ENCODE measurements at regions not wholly inside any gene's neighbourhood (a gene's known extent, or its start where the extent isn't known, plus 50 kb on each side); places are given as distances from the start of the nearest gene placed in this dataset.

DNA sequence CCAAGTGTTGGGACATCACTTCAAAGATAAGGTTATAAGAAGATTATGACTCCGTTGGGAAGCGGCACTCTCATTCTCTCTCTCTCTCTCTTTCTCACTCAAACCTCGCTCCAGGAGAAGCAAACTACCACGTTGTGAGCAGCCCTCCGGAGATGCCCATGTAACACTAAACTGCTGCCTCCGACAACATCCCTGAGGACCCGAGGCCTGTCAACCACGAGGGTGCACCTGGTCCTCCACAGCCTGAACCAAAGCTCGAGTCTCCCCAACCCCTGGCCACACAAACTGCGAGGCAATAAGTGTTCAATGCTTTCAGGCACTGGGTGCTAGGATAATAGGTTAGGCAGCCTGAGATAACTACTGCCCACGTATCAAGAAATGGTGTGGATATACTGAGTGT lies 654.5 kb upstream of the ID2 start:
- no peak for DNase-seq

DNA sequence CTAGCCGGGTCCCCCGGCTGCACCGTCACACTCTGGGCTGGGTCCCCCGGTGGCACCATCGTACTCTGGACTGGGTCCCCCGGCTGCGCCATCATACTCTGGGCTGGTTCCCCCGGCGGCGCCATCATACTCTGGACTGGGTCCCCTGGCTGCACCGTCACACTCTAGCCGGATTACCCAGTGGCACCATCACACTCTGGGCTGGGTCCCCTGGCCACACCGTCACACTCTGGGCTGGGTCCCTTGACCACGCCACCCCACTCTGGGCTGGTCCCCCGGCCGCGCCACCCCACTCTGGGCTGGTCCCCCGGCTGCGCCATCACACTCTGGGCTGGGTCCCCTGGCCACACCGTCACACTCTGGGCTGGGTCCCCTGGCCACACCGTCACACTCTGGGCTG lies 653.8 kb upstream of the ID2 start:
- no peak for DNase-seq

DNA sequence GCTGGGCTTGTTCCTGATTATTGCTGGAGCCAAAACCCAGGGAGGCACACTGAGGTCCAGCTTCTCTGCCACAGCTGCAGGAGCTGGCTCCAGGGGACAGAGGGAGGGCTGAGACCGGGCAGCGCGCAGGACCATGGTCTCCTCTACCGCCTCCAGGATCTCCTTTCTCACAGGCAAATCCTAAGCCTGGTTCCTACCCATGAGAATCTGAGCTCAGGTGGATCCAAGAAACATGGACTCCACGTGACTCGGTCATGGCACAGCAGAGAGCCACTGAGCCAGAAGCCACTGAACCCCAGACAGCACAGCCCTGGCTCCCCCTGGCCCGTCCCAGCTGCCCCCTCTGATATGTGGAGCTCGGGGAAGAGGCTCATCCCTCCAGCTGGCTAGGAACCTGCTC lies 653.4 kb upstream of the ID2 start:
- DNase-seq, result no peak

GRCh38 chr2:8028981-8029380 lies 652.9 kb upstream of the ID2 start:
- DNase-seq, result no peak

DNA sequence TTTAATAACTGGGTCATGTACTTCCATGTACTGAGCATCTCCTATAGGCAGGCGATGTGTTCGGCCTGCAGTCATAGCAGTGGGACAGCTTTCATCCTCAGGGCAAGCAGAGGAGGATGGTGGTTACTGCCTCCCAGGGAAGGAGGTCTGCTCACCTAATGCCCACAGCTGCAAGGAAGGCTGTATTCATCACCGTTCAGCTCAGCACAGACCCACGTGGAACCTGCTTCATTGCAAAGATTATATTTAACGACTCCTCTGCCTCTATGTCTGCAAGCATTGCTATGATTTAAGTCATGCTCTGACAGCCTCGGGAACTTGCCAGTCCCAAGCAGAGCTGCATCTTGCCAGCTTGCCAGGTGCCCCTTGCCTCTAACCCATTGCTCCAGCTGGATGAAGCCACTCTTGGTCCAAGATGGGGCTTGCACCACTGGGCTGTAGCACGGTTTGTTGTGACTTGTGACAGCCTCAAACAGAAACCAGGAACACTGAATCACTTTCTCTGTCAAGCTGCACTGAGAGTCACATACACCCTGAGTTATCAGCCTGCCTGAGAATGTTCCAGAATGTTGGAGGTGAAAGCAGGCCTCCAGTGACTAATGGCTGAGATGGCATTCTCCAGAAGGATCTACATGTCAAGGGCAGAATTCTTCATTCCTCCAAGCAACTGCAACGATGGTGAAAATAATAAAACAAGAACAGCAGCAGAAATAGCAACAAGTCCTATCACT lies 651.1 kb upstream of the ID2 start:
- no peak for DNase-seq

- no peak for DNase-seq
Observed at GRCh38 chr2:8031370-8031769, 650.5 kb upstream of the ID2 start.

DNA sequence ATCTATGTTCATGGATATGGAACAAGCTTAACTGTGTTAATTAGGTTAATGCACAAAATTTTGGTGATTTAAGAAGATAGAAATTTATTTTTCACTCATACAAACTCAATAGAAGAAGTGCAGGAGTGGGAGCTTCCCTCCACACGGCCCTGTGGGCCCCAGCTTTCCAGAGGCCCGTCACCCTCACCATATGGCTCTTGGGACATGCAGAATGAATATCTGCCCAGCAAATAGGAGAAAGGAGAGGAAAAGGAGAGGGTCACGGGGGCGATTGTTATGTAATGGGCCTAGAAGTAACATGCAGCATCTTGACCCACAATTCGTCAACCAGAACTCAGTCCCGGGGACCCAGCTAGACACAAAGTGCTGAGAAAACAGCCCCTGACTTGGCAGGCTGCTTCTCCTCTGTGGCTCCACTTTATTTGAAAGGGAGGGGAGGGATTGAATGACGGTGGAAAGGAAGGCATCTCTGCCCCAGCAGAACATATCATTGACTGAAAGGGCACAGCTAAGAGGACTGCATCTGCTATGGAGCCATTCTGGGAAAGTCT lies 648.2 kb upstream of the ID2 start:
- DNase-seq, result no peak

DNA sequence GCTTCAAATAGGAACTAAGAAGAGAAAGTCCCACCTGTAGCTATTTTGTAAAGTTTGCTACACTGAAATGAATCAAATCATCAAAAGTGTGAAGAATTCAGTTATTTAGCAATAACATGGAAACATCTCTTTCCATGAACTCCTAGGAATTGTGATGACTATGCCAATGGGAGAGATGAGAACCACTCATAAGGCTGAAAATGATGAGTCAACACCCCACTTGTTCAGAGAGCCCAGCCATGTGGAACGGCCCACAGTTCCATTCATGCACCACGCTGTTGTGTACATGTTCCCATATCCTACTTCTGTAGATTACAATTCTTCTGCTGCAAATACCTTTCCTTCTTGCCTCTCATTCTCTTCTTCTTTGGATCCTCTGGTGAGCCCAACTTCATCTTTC lies 645.5 kb upstream of the ID2 start:
- DNase-seq, result no peak

- DNase-seq, result no peak
Observed at GRCh38 chr2:8039732-8040131, 642.1 kb upstream of the ID2 start.

GRCh38 chr2:8043295-8043694 lies 638.6 kb upstream of the ID2 start:
- no peak for DNase-seq

DNA sequence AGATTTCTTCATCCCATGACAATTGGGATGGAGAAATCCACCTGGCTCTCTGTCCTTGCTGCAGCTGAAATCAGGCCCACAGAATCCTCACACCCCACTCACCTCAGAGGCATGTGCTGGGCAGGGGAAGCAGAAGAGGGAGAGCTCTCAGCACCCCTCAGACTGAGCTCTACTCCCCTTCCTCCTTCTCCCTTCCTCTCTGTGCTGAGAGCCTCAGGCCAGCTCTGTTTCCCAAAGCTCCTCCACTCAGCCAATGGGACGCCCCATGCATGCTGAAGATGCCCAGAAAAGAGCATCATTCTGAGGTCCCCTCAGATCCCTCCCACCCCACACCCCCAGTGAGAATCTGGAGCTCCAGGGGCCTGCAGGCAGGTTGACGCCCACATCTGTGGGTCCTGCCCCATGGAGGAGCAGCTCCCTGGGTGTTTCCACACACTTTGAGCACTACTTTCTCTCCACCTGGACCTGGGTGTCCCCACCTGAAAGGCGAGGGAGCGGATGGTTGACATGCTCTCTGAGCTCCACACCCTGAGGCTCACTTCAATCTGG lies 637.7 kb upstream of the ID2 start:
- no peak for DNase-seq

- DNase-seq, result no peak
Observed at GRCh38 chr2:8045081-8045614, 636.7 kb upstream of the ID2 start.

- no peak for DNase-seq
Observed at GRCh38 chr2:8046849-8047248, 635.0 kb upstream of the ID2 start.

GRCh38 chr2:8049176-8049575 lies 632.7 kb upstream of the ID2 start:
- DNase-seq, result no peak

GRCh38 chr2:8049851-8050571 lies 631.8 kb upstream of the ID2 start:
- DNase-seq, result peak in 1 of 5 donors; percentile 84

GRCh38 chr2:8053216-8053615 lies 628.6 kb upstream of the ID2 start:
- DNase-seq, result no peak

DNA sequence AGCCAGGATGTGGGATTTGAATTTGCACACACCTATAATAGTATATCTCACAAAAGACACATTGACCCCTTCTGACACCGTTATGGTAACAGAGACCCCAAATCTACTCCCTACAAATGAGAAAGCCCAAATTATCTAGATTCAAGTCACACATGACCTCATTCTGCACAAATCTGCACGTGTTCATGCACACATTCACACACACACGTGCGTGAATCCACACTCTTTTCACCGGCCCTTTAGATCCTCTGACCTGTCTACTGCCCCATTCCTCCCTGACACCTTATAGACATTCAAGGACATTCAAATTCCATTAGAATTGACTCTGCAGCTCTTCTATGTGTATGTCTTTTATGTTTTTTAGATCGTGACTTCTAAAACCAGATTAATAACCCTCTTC lies 627.8 kb upstream of the ID2 start:
- DNase-seq, result no peak

DNA sequence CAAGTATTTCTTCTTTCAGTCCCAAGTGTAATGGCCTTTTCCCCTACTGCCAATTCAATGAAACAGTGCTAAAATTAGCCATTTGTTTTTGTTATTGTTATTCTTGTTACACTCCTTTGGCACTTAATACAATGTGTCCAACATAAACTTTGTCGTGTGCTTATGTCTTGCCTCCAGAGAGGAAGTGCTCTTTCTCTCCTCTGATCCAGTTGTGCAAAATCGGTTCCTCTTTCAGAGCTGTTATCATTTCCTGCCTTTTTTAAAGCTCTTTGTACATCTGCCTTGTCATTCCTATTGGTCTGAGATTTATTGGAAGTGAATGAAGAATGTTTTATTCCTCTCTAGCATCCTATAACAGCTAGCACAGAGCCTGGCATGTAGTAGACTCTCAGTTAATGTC lies 623.2 kb upstream of the ID2 start:
- no peak for DNase-seq

DNA sequence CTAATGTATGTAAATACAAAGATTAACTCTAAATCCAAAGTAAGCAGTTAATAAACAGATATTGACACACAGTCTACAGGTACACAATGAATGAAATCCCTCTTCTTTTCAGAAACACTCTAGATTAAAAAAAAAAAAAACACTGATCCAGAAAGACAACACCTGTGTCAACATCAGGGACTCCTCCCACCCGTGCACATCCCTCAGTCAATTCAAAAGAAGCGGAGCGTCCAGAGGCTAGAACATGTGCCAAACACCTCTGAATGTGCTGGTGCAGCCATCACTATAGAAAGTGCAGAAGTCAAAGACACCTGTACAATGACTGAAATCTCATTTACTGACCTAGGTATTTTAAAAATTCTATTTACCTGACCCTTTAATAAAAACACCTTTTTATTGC lies 622.6 kb upstream of the ID2 start:
- no peak for DNase-seq

DNA sequence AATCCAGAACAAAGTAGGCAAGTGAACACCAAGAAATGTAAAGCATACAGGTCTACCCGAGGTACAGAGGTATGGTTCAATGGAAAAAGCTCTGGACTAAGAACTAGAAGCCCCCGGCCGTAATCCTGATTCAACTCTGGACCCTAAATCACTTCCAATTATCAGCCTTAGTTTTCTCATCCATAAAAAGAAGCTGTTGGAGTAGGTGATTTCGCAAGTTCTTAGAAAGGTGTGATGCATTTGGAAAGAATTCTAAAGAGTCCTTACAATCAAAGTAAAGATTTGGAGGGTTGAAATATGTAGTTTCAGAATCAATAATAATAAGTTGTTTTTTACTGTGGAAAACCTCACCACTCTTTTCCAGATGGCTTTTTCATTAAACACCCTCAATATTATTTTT lies 622.1 kb upstream of the ID2 start:
- no peak for DNase-seq

DNA sequence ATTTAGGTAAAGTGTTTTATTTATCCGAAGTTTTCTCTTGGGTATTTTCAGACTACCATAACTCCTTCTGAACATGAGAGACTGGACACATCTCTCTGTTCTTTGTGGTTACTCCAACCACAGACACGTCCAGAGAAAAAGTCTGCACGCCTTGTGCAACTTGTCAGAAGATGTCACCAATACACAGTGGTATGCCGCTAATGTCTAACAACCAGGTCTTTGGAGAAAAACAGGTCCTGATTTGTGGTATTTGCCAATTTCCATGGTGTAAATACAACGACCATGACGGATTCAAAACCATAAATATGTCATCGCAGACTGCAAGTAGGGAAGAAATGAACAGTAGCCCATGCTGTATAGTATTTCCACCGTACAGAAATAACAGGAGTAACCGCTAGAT lies 620.6 kb upstream of the ID2 start:
- no peak for DNase-seq

DNA sequence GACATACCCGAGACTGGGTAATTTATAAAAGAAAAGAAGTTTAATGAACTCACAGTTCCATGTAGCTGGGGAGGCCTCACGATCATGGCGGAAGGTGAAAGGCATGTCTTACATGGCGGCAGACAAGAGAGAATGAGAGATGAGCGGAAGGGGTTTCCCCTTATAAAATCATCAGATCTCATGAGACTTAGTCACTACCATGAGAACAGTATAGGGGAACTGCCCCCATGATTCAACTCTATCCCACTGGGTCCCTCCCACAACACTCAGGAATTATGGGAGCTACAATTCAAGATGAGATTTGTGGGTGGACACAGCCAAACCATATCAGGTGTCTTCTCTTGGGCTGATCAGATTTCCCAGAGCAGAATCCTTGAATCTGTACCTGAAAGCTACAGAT lies 617.3 kb upstream of the ID2 start:
- DNase-seq, result no peak

DNA sequence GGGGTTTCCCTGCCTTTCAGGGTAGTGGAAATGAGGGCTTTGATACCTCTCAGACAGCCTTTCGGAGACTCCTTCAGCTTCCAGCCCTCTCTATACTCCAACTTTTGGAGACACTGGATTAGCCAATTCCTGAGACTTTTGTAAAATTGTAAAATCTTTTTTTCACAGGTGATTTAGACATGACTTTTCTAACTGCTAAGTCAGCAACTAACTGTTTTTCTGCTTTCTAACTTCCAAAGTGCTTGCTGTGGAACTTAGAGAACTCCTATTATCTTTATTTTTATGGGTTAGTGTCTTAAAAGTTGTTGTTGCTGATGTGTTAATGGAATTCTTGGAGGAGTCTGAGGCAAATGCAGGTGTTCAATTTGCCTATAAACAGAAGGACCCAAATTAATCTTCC lies 616.7 kb upstream of the ID2 start:
- no peak for DNase-seq

DNA sequence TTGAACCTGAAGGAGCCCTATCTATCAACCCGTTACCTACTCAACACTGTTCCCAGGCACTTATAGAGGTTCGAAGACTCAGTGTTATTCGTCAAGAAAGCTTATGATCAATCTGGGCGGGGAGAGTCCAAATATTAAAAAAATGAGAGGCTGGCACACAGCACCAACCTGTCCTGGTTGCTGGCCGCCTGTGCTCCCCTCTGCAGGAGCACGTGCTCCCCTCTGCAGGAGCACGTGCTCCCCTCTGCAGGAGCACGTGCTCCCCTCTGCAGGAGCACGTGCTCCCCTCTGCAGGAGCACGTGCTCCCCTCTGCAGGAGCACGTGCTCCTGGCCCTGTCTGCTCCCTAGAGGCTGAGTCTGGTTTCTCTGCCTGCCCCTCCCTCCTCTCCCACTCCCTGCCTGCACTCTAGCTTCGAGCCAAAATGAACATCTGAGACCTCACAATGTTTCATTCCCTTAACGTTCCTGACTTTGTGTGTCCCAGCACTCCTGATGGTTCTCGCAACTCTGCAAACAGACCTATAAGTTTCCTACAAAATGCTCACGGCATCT lies 614.0 kb upstream of the ID2 start:
- no peak for DNase-seq
